Gastroesophageal sphincter (tissue), 3 donors: ENCODE measurements at regions not wholly inside any gene's neighbourhood (a gene's known extent, or its start where the extent isn't known, plus 50 kb on each side); places are given as distances from the start of the nearest gene placed in this dataset.

ENCODE experiments used
- EP300 ChIP-seq: sonication (generic); formaldehyde crosslinking; IDR thresholded peaks from one replicate; pipeline ENCODE4 v1.6.1; 2017; ENCODE audit warnings: antibody characterized with exemption, mild to moderate bottlenecking
- POLR2A ChIP-seq, 2 donors: fragments of 450-650 bp; IDR thresholded peaks; one replicate each; pipeline ENCODE4 v1.6.1; 2017; ENCODE audit warnings: antibody characterized with exemption in 2 of 2, mild to moderate bottlenecking in 2 of 2, moderate library complexity in 1 of 2
- POLR2AphosphoS5 ChIP-seq: sonication (generic); formaldehyde crosslinking; IDR thresholded peaks from one replicate; pipeline ENCODE4 v1.6.1; 2017; ENCODE audit warnings: antibody characterized with exemption
- TF ChIP-seq, protein P1 (sequence below), 4 experiments: fragments of 200-600 bp in 2 of 4; fragments of 450-650 bp in 2 of 4; sonication (generic) in 1 of 4; IDR thresholded peaks; one replicate each; pipeline ENCODE4 v1.5.1; 2017 to 2019; ENCODE audit warnings: antibody characterized with exemption in 4 of 4, mild to moderate bottlenecking in 2 of 4, moderate library complexity in 2 of 4

DNA sequence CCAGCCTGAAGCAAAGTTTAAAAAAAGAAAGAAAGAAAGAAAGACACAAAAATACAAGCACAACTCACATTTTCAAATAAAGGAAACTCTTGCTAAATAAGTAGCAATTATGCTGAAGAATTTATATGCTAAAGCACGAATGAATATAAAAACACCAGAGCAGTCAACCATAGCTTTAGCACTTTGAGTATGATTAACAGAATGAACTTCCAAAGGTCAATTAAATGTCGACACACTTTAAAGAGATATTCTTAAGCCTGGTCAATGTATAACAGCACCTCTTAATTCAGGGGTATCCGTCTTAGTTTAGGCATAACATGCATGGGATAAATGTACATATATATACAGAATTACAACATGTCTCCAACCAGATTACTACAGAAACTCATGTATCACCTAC lies 125.9 kb downstream of the OGFRL1 start:
- TF ChIP-seq, protein P1, sequence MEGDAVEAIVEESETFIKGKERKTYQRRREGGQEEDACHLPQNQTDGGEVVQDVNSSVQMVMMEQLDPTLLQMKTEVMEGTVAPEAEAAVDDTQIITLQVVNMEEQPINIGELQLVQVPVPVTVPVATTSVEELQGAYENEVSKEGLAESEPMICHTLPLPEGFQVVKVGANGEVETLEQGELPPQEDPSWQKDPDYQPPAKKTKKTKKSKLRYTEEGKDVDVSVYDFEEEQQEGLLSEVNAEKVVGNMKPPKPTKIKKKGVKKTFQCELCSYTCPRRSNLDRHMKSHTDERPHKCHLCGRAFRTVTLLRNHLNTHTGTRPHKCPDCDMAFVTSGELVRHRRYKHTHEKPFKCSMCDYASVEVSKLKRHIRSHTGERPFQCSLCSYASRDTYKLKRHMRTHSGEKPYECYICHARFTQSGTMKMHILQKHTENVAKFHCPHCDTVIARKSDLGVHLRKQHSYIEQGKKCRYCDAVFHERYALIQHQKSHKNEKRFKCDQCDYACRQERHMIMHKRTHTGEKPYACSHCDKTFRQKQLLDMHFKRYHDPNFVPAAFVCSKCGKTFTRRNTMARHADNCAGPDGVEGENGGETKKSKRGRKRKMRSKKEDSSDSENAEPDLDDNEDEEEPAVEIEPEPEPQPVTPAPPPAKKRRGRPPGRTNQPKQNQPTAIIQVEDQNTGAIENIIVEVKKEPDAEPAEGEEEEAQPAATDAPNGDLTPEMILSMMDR (IDR thresholded peaks at IDR 0.05), result no peak
- TF ChIP-seq POLR2AphosphoS5 (no peak), EP300 (no peak), POLR2A (IDR thresholded peaks at IDR 0.05) (no peak)
